Transverse colon (tissue), 4 donors: ENCODE measurements at regions not wholly inside any gene's neighbourhood (a gene's known extent, or its start where the extent isn't known, plus 50 kb on each side); places are given as distances from the start of the nearest gene placed in this dataset.

Source experiments
- DNase-seq: peaks from one replicate; pipeline ENCODE4 v3.0.0-alpha.2; 2019
- H3K27ac ChIP-seq, 4 donors: fragments of 200-600 bp; sonication (generic); 2 replicates each; pipeline ENCODE4 v1.5.1; 2016 to 2018; ENCODE audit warnings: inconsistent platforms in 4 of 4
- H3K27me3 ChIP-seq: fragments of 200-600 bp; sonication (generic); 2 replicates; pipeline ENCODE4 v1.5.1; 2017; ENCODE audit warnings: inconsistent platforms
- H3K36me3 ChIP-seq, 4 donors: fragments of 200-600 bp; sonication (generic); 2 replicates each; pipeline ENCODE4 v1.5.1; 2017 to 2019; ENCODE audit warnings: inconsistent platforms in 4 of 4
- H3K4me1 ChIP-seq, 4 donors: fragments of 200-600 bp; sonication (generic); 2 replicates each; pipeline ENCODE4 v1.5.1; 2017 to 2020; ENCODE audit warnings: inconsistent platforms in 4 of 4
- H3K4me3 ChIP-seq, 4 donors: fragments of 200-600 bp; sonication (generic); 1 replicate in 1 of 4; 2 replicates in 3 of 4; pipeline versions ENCODE4 v1.5.1 to v1.6.1; 2017 to 2019; ENCODE audit warnings: inconsistent platforms in 4 of 4
- H3K9me3 ChIP-seq, 2 donors: fragments of 200-600 bp; sonication (generic); 2 replicates each; pipeline ENCODE4 v1.5.1; 2017 to 2019; ENCODE audit warnings: inconsistent platforms in 2 of 2
- CTCF ChIP-seq, 5 experiments: fragments of 200-600 bp in 3 of 5; fragments of 450-650 bp in 2 of 5; sonication (generic) in 3 of 5; IDR thresholded peaks; 1 replicate in 2 of 5; 2 replicates in 3 of 5; pipeline ENCODE4 v1.5.1; 2016 to 2017; ENCODE audit warnings: antibody characterized with exemption in 5 of 5, inconsistent platforms in 3 of 5, mild to moderate bottlenecking in 2 of 5, moderate library complexity in 1 of 5
- EP300 ChIP-seq: sonication (generic); formaldehyde crosslinking; IDR thresholded peaks from one replicate; pipeline ENCODE4 v1.6.1; 2017; ENCODE audit warnings: antibody characterized with exemption, low read depth
- POLR2A ChIP-seq: fragments of 450-650 bp; IDR thresholded peaks from one replicate; pipeline ENCODE4 v1.6.1; 2016; ENCODE audit warnings: antibody characterized with exemption, mild to moderate bottlenecking, moderate library complexity
- POLR2AphosphoS5 ChIP-seq, 3 donors: sonication (generic); formaldehyde crosslinking; IDR thresholded peaks; one replicate each; pipeline ENCODE4 v1.6.1; 2016; ENCODE audit warnings: antibody characterized with exemption in 3 of 3
- WGBS, 2 donors: methylation state at CpG; one replicate each; pipeline ENCODE4 v1.1.5; 2018; ENCODE audit warnings: low coverage in 1 of 2; 5-methylcytosine and 5-hydroxymethylcytosine counted together
- in situ Hi-C, 4 donors: fragments of 200-750 bp; cut with MboI; loops; one replicate each; pipeline versions ENCODE4 v1.15.0 to v1.15.1; 2017; ENCODE audit warnings: low sequenced_read_pairs in 3 of 4, low pct_ligation_motif_present in 1 of 4, low pct_unique_long_range_greater_than_20kb in 1 of 4
- intact Hi-C: fragments of 100-400 bp; cut with DNase I; formaldehyde crosslinking; loops from one replicate; pipeline ENCODE4 v1.15.1; 2023; ENCODE audit warnings: low total_unique reads

GRCh38 chr1:172914501-172915144 is 136.1 kb downstream of the TNFSF18 start:
- no peak overlapping the region for H3K27ac ChIP-seq
- in situ Hi-C loops: no loop called here
- H3K4me1 ChIP-seq: peaks cover 0 to 12% (median 4%) of the 10 kb centered on the region in 4 donors
- intact Hi-C loops: no loop called here
- H3K4me3 ChIP-seq: no peak overlapping the region
- H3K9me3 ChIP-seq: no peaks in the 10 kb centered on the region
- TF ChIP-seq EP300 (no peak), POLR2A (no peak), CTCF (IDR thresholded peaks at IDR 0.05) (no peak), POLR2AphosphoS5 (IDR thresholded peaks at IDR 0.05) (no peak)
- H3K36me3 ChIP-seq: no peaks in the 10 kb centered on the region
- no peaks in the 10 kb centered on the region for H3K27me3 ChIP-seq
- 28 to 29% methylated on average over 3 of the region's 3 CpGs for WGBS, 2 donors
- DNase-seq: no peak

- TF ChIP-seq CTCF (IDR thresholded peaks at IDR 0.05) (no peak), POLR2AphosphoS5 (IDR thresholded peaks at IDR 0.05) (no peak), EP300 (no peak), POLR2A (no peak)
- H3K4me1 ChIP-seq: peaks cover 0 to 12% (median 4%) of the 10 kb centered on the region in 4 donors
- no peak overlapping the region for H3K4me3 ChIP-seq
- no peaks in the 10 kb centered on the region for H3K27me3 ChIP-seq
- no peaks in the 10 kb centered on the region for H3K9me3 ChIP-seq
- intact Hi-C loops (no loop called here), in situ Hi-C loops (no loop called here)
- H3K27ac ChIP-seq: no peak overlapping the region
- no peaks in the 10 kb centered on the region for H3K36me3 ChIP-seq
- DNase-seq: no peak
Measured at GRCh38 chr1:172915271-172915670, 135.5 kb downstream of the TNFSF18 start.

- Histone ChIP-seq H3K4me3 (no peak overlapping the region), H3K27ac (no peak overlapping the region), H3K36me3 (no peaks in the 10 kb centered on the region), H3K4me1 (peaks cover 0 to 12% (median 4%) of the 10 kb centered on the region in 4 donors), H3K27me3 (no peaks in the 10 kb centered on the region), H3K9me3 (no peaks in the 10 kb centered on the region)
- intact Hi-C loops (no loop called here), in situ Hi-C loops (no loop called here)
- no peak for DNase-seq
- 72 to 88% methylated on average over 2 of the region's 2 CpGs for WGBS, 2 donors
- no peak for TF ChIP-seq POLR2AphosphoS5 (IDR thresholded peaks at IDR 0.05)
- TF ChIP-seq EP300: no peak
- no peak for TF ChIP-seq POLR2A
- no peak for TF ChIP-seq CTCF (IDR thresholded peaks at IDR 0.05)
Measured at GRCh38 chr1:172916116-172916515, 134.6 kb downstream of the TNFSF18 start.

- intact Hi-C loops (no loop called here), in situ Hi-C loops (no loop called here)
- Histone ChIP-seq H3K27me3 (no peaks in the 10 kb centered on the region), H3K27ac (peak overlapping the region in 1 of 4 donors; percentile 20), H3K4me1 (peaks cover 0 to 12% (median 4%) of the 10 kb centered on the region in 4 donors), H3K4me3 (no peak overlapping the region), H3K9me3 (no peaks in the 10 kb centered on the region), H3K36me3 (no peaks in the 10 kb centered on the region)
- WGBS, 2 donors: 61 to 71% methylated on average over 2 of the region's 2 CpGs
- TF ChIP-seq POLR2AphosphoS5 (IDR thresholded peaks at IDR 0.05) (no peak), EP300 (no peak), CTCF (IDR thresholded peaks at IDR 0.05) (no peak), POLR2A (no peak)
- no peak for DNase-seq
Measured at GRCh38 chr1:172917972-172918371, 132.8 kb downstream of the TNFSF18 start.
